ENCODE measurements at regions not wholly inside any gene's neighbourhood (a gene's known extent, or its start where the extent isn't known, plus 50 kb on each side); places are given as distances from the start of the nearest gene placed in this dataset. TPM values are rescaled to one million over a fixed set of nuclear protein-coding genes. Genes with fewer than 3 reads are reported as not detected.

GRCh38 chrX:76228499-76228898 lies 55.6 kb downstream of the PBDC1 start:
- H3K4me3 ChIP-seq (ENCODE audit: low read depth, low read length): no peak overlapping the region
- no peaks in the 10 kb centered on the region for H3K36me3 ChIP-seq (ENCODE audit: control insufficient read depth, insufficient read depth, low read length)
- H3K27me3 ChIP-seq (ENCODE audit: control insufficient read depth, insufficient read depth, low read length): no peaks in the 10 kb centered on the region
- no peak for TF ChIP-seq CTCF (IDR thresholded peaks at IDR 0.05; ENCODE audit: insufficient read depth, low read depth, low read length)
- no peak for DNase-seq (ENCODE audit: low read depth)
- ChIA-PET POLR2A (no interaction called here), CTCF (no interaction called here)

- POLR2A ChIA-PET: no interaction called here
- no peaks in the 10 kb centered on the region for H3K27me3 ChIP-seq (ENCODE audit: control insufficient read depth, insufficient read depth, low read length)
- CTCF ChIA-PET: no interaction called here
- no peaks in the 10 kb centered on the region for H3K36me3 ChIP-seq (ENCODE audit: control insufficient read depth, insufficient read depth, low read length)
- DNase-seq (ENCODE audit: low read depth): no peak
- TF ChIP-seq CTCF (IDR thresholded peaks at IDR 0.05; ENCODE audit: insufficient read depth, low read depth, low read length): no peak
- H3K4me3 ChIP-seq (ENCODE audit: low read depth, low read length): no peak overlapping the region
These were observed 76.0 kb downstream of the PBDC1 start for GRCh38 chrX:76248901-76249300.

GRCh38 chrX:76253432-76253831 lies 80.6 kb downstream of the PBDC1 start:
- H3K27me3 ChIP-seq (ENCODE audit: control insufficient read depth, insufficient read depth, low read length): no peaks in the 10 kb centered on the region
- peak; percentile 58 for TF ChIP-seq CTCF (IDR thresholded peaks at IDR 0.05; ENCODE audit: insufficient read depth, low read depth, low read length)
- CTCF ChIA-PET: interaction anchor here (0.6 to 1.6 kb wide), 4 partner anchors 25 to 255 kb away, joined by 3 to 5 read pairs (median 4); partner anchors contain the start of gene PBDC1
- no peak for DNase-seq (ENCODE audit: low read depth)
- no peak overlapping the region for H3K4me3 ChIP-seq (ENCODE audit: low read depth, low read length)
- no peaks in the 10 kb centered on the region for H3K36me3 ChIP-seq (ENCODE audit: control insufficient read depth, insufficient read depth, low read length)
- POLR2A ChIA-PET: no interaction called here

- no peaks in the 10 kb centered on the region for H3K36me3 ChIP-seq (ENCODE audit: control insufficient read depth, insufficient read depth, low read length)
- POLR2A ChIA-PET: no interaction called here
- peak; percentile 59 for TF ChIP-seq CTCF (IDR thresholded peaks at IDR 0.05; ENCODE audit: insufficient read depth, low read depth, low read length)
- H3K27me3 ChIP-seq (ENCODE audit: control insufficient read depth, insufficient read depth, low read length): no peaks in the 10 kb centered on the region
- no peak overlapping the region for H3K4me3 ChIP-seq (ENCODE audit: low read depth, low read length)
- DNase-seq (ENCODE audit: low read depth): no peak
- CTCF ChIA-PET: interaction anchor here (0.8 to 1.7 kb wide), 5 partner anchors 13 to 177 kb away, joined by 3 to 18 read pairs (median 3); no protein-coding TSS in a partner anchor
These were observed 106.1 kb downstream of the PBDC1 start for GRCh38 chrX:76279007-76279406.

Small RNA genes lying in the stretch of these regions (small RNA-seq; reads per million reads assigned to genes)
- not detected for gene RNU6-867P (ENCODE audit: insufficient read length, low read depth, low replicate concordance)

All from BJ (cell line).